GM10266 (cell line): ENCODE measurements at regions not wholly inside any gene's neighbourhood (a gene's known extent, or its start where the extent isn't known, plus 50 kb on each side); places are given as distances from the start of the nearest gene placed in this dataset.

Experiments
- DNase-seq: peaks from one replicate; pipeline ENCODE4 v3.0.0; 2012; ENCODE audit errors: extremely low spot score
- TF ChIP-seq, protein P1 (sequence below): IDR thresholded peaks from 2 replicates; pipeline ENCODE4 v1.5.1; 2012; ENCODE audit warnings: mild to moderate bottlenecking, low read depth; ENCODE audit not compliant: control insufficient read depth, insufficient read depth; ENCODE audit errors: missing control alignments

DNA sequence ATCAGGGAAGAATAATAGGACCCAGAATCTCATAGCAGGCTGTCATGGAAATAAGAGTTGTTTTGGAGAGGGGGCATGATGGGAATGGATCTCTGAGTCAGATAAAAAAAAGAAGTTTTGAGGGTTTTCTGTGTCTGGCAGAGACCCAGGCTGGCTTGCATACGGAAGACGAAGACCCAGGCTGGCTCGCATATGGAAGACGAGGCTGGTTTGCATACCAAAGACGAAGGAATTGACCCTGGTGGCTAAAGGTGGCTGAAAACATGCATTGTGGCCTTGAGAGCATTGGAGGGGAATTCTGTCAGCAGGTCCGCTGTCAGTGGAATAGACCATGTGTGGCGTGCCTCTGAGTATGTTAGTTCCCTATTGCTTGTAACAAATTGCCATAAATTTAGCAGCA is 335.1 kb downstream of the BTBD3 start:
- TF ChIP-seq, protein P1, sequence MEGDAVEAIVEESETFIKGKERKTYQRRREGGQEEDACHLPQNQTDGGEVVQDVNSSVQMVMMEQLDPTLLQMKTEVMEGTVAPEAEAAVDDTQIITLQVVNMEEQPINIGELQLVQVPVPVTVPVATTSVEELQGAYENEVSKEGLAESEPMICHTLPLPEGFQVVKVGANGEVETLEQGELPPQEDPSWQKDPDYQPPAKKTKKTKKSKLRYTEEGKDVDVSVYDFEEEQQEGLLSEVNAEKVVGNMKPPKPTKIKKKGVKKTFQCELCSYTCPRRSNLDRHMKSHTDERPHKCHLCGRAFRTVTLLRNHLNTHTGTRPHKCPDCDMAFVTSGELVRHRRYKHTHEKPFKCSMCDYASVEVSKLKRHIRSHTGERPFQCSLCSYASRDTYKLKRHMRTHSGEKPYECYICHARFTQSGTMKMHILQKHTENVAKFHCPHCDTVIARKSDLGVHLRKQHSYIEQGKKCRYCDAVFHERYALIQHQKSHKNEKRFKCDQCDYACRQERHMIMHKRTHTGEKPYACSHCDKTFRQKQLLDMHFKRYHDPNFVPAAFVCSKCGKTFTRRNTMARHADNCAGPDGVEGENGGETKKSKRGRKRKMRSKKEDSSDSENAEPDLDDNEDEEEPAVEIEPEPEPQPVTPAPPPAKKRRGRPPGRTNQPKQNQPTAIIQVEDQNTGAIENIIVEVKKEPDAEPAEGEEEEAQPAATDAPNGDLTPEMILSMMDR: no peak
- DNase-seq: no peak

DNA sequence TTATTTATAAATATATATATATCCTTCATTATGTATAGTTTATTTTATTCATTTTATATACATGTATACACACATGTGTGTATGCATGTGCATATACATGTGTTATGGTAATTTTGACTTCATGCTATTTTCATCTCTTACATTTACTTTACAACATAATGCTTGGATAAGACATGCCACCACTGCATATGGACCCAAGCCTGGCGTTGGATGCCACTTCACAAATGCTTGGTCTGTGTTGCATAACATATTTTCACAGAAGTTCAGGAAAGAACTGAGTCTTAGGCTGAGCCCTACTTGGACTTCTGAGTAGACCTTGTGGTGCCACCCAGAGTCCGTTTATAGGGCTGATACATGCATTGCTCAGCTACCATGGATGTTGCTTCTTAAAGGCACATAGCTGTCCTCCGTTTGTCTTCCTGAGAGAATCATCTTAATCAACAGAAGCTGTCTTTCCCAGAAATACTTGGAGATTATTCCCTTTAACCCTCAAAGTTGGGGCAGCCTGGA is 337.8 kb downstream of the BTBD3 start:
- TF ChIP-seq, protein P1: no peak
- no peak for DNase-seq

DNA sequence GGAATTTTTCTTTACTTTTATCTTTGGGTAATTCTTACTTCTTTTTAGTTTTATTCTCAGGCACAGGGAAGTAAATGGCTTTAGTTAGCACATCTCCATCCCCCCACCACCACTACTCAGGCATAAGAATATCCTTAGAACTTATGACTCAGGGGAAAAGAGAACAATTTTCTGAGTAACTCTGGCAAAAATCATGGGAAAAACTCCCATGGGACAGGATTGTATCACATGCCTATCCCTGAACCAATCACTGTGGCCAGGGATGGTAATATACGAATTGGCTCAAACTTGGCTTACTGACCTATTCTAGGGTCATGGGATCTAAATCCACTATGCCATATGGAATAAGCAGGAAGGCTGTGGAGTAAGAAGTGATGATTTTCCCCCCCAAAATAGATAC is 339.1 kb downstream of the BTBD3 start:
- DNase-seq: no peak
- TF ChIP-seq, protein P1: no peak

DNA sequence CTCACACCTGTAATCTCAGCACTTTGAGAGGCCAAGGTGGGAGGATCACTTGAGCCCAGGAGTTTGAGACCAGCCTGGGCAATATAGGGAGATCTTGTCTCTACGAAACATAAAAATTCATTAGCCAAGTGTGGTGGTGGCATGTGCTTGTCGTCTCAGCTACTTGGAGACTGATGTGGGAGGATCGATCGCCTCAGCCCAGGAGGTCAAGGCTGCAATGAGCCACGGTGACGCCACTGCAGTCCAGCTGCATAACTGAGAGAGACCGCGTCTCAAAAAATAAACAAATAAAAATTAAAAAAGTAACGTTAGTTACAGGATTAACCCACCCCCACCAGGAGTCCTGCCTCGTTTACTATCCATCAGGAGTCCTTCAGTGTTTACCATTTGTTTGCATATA is 345.1 kb downstream of the BTBD3 start:
- TF ChIP-seq, protein P1: no peak

DNA sequence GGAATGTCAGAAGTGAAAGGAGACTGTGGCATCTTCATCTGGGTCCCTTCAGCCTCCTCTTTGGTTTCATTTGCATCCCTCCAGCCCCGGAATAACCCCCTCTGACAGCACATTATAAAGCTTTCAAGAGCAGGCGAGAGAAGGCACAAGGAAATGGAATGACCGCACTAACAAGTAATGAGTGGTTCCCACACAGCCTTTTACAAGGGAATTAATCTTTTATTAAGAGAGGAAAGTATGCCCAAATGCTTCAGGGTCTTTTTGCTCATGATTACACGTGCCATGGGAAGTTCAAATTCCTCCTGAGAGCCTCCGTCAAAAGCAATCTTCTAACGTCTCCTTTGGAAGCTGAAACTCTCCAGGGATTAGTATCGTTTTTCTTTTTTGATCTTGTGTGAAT is 347.0 kb downstream of the BTBD3 start:
- TF ChIP-seq, protein P1: no peak
- no peak for DNase-seq

More for the DNA sequence above, 345.1 kb downstream of the BTBD3 start:
- no peak for DNase-seq

DNA sequence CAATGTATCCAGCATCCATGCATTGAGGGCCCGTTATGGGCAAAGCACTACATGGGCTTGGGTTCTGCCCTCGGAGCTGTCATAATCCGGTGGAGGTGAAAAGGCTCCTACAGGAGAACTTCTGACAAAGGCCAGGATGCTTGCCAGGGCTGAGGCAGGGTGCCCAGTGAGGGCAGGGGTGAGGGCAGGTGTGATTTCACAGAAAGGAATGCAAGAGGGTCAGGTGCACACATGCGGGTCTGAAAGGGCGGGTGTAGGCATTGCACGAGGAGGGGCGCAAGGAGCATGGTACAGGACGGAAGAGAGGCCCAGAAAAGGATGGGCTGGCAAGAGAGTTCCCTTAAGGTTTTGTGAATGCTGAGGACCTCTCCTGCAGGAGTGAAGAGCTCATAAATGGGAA is 348.0 kb downstream of the BTBD3 start:
- DNase-seq: no peak

DNA sequence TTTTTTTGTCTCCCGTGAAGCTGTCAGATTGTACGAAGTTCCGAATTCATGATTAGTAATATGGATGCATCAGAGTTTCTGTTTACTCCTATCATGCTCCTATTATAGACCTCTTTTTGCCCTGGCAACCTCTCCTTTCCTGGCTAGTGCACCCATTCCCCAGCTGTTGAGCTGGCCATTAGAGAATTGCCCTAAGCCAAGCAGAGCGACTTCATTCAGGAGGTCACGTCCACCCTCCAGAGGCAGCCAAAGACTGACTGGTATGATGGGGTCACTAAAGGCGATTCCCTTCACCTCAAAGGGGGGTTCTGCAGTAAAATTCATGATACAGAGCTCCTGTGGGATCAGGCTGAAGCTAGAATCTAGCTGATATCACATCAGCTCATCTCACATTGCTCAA is 351.9 kb downstream of the BTBD3 start:
- no peak for DNase-seq
- TF ChIP-seq, protein P1: no peak

More for the DNA sequence above, 348.0 kb downstream of the BTBD3 start:
- TF ChIP-seq, protein P1: no peak
